Stimulated activated effector memory CD8-positive, alpha-beta T cell treated with anti-CD3 and anti-CD28 coated beads, Interleukin-12 subunit alpha, Interleukin-12 subunit beta, amount 100 ng/mL, for 72 hours (primary cell): ENCODE measurements at regions not wholly inside any gene's neighbourhood (a gene's known extent, or its start where the extent isn't known, plus 50 kb on each side); places are given as distances from the start of the nearest gene placed in this dataset.
"Not testable (repeated sequence)": the region's sequence is repeated elsewhere in the genome, so short reads cannot be mapped to it uniquely, and the experiment has no call there.

ENCODE experiments used
- ATAC-seq: fragments of 150-1000 bp; cut with Tn5 transposase; 2 replicates; pipeline ENCODE4 v1.10.0; 2021
- DNase-seq, 2 donors: peaks; one replicate each; pipeline ENCODE4 v3.0.0; 2021 to 2022; ENCODE audit warnings: low spot score in 2 of 2
- H3K27ac Mint-ChIP-seq: one replicate; pipeline ENCODE4 v1.8.0; 2022; ENCODE audit warnings: mild to moderate bottlenecking, mixed read lengths
- H3K36me3 Mint-ChIP-seq: one replicate; pipeline ENCODE4 v1.8.0; 2022; ENCODE audit warnings: mild to moderate bottlenecking, mixed read lengths
- H3K4me1 Mint-ChIP-seq: one replicate; pipeline ENCODE4 v1.8.0; 2022; ENCODE audit warnings: mixed read lengths
- H3K4me3 Mint-ChIP-seq: one replicate; pipeline ENCODE4 v1.8.0; 2022; ENCODE audit warnings: mild to moderate bottlenecking, mixed read lengths
- H3K9me3 Mint-ChIP-seq: one replicate; pipeline ENCODE4 v1.8.0; 2022; ENCODE audit warnings: mixed read lengths

DNA sequence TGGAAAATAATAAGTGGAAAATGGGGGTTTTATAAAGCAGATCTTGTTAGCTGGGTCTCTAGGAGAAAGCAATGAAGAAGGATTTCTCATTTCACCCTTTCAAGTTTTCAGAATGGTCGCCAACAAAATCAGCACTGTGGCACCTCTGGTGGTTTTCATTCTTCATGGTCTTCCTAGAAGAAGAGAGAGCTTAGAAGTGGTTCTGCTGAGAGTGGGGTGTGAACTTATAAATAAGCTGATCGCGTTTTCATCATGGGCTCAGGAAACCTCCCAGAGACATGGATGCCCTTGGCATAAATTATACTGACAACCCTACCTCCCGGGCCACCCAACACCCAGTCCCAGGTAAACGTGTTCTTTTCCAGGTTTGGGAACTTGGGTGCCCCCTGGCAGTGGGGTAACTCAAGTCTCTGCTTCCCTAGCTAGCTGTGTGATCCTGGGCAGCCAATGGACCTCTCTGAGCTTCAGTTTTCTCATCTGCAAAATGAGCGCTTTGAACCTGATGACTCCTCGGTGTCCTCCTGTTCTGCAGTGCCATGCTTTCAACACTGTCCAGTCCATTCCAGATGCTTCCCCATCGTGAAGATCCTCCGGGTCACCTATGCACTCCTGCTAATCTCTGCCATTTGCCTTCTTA, 72.6 kb upstream of the GRAMD1B start:
- Mint-ChIP-seq H3K27ac (peak overlapping the region; percentile 64), H3K9me3 (no peaks in the 10 kb centered on the region), H3K36me3 (no peaks in the 10 kb centered on the region), H3K4me3 (peak overlapping the region; percentile 82), H3K4me1 (peaks cover 23% of the 10 kb centered on the region)
- DNase-seq (peak in 1 of 2 donors; percentile 72), ATAC-seq (peak; percentile 68)

DNA sequence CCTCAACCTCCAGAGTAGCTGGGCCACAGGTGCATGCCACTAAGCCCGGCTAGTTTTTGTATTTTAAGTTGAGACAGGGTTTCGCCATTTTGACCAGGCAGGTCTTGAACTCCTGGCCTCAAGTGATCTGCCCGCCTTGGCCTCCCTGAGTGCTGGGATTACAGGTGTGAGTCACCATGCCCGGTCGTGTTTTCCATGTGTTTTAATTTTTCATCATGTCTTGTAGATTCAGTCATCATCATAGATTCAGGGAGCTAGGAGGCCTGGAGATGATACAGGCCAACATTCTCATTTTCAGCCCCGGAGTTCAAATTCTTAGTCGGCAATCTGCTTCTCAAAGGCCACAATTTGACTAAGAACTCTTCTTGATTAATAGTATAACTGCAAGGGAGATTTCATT, 73.5 kb upstream of the GRAMD1B start:
- H3K36me3 Mint-ChIP-seq = no peaks in the 10 kb centered on the region
- H3K9me3 Mint-ChIP-seq = no peaks in the 10 kb centered on the region
- H3K27ac Mint-ChIP-seq = peak overlapping the region; percentile 64
- H3K4me3 Mint-ChIP-seq = peak overlapping the region; percentile 82
- H3K4me1 Mint-ChIP-seq = peaks cover 22% of the 10 kb centered on the region
- ATAC-seq (peak; percentile 42), DNase-seq (no peak)

DNA sequence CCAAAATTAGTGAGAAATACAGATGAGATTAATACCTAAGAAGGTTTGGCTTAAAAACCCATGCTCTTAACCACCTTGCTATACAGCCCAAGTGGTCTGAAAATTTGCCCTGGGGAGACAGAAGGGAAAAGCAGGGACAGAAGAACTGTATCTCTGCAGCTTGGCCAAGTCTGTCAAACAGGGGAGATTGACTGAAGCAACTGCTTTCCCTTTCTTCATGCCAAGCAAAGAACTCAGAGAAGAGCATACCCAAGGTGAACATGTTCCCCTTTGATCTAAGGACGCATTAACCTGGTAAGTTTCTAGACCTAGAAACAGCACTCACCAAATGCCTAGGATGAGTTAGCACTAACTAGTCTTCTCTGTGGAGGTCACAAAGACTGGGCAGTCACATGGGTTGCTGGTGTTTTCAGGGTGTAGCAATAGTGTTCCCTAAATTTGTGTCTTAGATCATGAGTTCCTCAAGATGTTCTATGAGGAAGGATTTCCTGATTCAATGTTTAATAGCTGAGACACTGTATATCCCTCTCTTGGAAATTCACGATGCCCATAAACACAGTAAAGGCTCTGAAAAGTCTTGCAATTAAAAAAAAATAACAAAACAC, 75.6 kb upstream of the GRAMD1B start:
- Mint-ChIP-seq H3K4me3 (no peak overlapping the region), H3K36me3 (no peaks in the 10 kb centered on the region), H3K9me3 (no peaks in the 10 kb centered on the region), H3K27ac (no peak overlapping the region), H3K4me1 (peaks cover 22% of the 10 kb centered on the region)
- DNase-seq (no peak), ATAC-seq (no peak)

DNA sequence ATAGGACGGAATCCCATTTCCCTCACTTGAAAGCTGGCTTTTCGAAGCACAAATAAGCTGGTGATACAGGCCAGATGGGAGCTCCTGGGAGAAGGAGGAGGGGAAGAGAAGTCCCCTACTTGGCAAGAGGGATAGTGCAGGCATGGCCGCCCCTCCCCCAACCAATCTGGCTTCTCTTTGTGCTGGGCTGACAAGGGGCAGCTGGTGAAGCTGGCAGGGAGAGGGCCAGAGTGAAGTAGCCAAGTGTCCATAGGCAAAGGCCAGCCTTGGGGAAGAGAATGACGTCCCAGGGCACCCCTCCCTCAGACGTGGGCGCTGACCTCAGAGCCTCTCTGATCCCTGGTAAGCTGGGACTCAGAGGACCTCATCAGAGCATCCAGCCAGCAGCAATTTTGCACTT, 78.7 kb upstream of the GRAMD1B start:
- H3K9me3 Mint-ChIP-seq = no peaks in the 10 kb centered on the region
- no peak overlapping the region for H3K27ac Mint-ChIP-seq
- DNase-seq = no peak
- no peak overlapping the region for H3K4me3 Mint-ChIP-seq
- no peak for ATAC-seq
- H3K36me3 Mint-ChIP-seq = no peaks in the 10 kb centered on the region
- H3K4me1 Mint-ChIP-seq = peaks cover 1% of the 10 kb centered on the region

DNA sequence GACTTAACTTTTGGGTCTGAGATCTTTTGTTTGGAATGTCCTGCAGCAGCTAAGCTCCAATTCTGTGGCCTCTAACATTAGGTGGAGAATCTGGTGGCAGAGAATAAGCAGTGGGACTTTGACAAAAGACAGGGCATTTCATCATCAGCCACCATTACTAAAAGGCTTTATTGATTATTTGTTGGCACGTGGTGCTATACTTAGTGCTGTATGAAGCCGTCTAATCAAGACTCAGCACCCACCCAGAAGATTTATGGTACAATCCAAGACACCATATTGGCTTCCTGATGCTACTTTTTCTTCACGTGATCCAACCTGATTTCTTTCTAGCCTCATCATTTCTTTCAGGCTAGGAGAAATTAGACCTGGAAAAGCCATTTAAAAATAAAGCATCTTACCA, 80.7 kb upstream of the GRAMD1B start:
- no peaks in the 10 kb centered on the region for H3K9me3 Mint-ChIP-seq
- no peak overlapping the region for H3K27ac Mint-ChIP-seq
- H3K4me1 Mint-ChIP-seq = no peaks in the 10 kb centered on the region
- no peak overlapping the region for H3K4me3 Mint-ChIP-seq
- no peak for ATAC-seq
- H3K36me3 Mint-ChIP-seq = no peaks in the 10 kb centered on the region
- DNase-seq = no peak

DNA sequence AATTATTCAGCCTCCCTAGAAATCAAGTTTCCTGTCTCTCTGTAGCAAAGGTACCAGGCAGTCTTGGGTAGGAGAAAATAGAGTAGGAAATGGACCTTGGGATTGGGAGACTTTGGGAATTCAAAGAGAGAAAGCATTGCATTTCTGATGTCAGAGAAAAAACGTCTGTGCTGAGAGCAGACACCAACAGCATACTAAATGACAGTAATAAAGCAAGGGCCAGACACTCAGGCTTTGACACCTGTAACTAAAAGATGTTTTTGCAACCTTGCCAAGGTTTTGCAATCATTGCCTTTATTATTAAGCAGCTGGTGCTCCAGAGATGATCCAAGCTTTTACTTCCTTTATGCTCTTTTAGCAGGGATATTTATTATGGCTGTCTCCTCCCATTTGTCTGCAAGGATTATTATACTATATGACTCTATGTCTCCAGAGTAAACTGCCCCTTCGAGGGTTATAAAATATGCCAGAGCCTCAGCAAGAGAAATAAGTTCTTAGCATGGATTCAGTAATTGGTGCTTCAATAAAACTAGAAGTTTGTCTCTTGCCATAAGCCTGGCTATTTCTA, 85.2 kb upstream of the GRAMD1B start:
- H3K4me1 Mint-ChIP-seq = no peaks in the 10 kb centered on the region
- H3K9me3 Mint-ChIP-seq = peaks cover 3% of the 10 kb centered on the region
- H3K27ac Mint-ChIP-seq = no peak overlapping the region
- DNase-seq (no peak), ATAC-seq (no peak)
- no peaks in the 10 kb centered on the region for H3K36me3 Mint-ChIP-seq
- no peak overlapping the region for H3K4me3 Mint-ChIP-seq

DNA sequence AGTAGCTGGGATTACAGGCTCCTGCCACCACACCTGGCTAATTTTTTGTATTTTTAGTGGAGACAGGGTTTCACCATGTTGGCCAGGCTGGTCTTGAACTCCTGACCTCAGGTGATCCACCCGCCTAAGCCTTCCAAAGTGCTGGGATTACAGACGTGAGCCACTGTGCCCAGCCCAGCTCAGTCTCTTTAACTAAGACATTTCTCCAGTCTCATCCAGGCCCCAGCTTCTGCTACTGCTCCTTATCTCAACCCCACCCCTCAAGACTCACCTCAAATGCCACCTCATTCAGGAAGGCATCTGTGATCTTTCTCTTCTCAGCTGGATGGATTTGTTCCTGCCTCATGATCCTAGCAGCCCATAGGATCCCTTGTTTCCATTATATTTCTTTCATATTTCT, 85.9 kb upstream of the GRAMD1B start:
- H3K36me3 Mint-ChIP-seq, H3K9me3 Mint-ChIP-seq, ATAC-seq, H3K4me1 Mint-ChIP-seq, H3K4me3 Mint-ChIP-seq, H3K27ac Mint-ChIP-seq, DNase-seq: not testable (repeated sequence)

DNA sequence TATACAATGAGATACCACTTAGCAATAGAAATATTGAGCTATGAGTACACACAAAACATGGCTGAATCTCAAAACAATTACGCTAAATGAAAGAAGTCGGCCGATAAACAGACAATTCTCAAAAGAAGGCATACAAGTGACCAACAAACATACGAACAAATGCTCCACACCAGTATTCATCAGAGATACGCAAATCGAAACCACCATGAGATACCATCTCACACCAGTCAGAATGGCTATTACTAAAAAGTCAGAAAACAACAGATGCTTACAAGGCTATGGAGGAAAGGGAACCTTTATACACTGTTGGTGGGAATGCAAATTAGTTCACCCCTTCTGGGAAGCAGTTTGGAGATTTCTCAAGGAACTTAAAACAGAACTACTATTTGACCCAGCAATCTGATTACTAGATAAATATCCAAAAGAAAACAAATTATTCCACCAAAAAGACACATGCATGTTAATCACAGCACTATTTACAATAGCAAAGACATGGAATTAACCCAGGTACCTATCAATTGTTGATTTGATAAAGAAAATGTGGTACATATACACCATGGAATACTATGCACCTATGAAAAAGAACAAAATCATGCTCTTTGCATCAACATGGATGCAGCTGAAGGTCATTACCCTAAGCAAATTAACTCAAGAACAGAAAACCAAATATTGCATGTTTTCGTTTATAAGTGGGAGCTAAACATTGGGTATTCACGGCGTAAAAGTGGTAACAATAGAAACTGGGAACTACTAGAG, 90.9 kb upstream of the GRAMD1B start:
- Mint-ChIP-seq H3K9me3 (peaks cover 3% of the 10 kb centered on the region), H3K27ac (no peak overlapping the region), H3K4me3 (no peak overlapping the region), H3K4me1 (no peaks in the 10 kb centered on the region), H3K36me3 (no peaks in the 10 kb centered on the region)
- ATAC-seq = no peak
- no peak for DNase-seq

DNA sequence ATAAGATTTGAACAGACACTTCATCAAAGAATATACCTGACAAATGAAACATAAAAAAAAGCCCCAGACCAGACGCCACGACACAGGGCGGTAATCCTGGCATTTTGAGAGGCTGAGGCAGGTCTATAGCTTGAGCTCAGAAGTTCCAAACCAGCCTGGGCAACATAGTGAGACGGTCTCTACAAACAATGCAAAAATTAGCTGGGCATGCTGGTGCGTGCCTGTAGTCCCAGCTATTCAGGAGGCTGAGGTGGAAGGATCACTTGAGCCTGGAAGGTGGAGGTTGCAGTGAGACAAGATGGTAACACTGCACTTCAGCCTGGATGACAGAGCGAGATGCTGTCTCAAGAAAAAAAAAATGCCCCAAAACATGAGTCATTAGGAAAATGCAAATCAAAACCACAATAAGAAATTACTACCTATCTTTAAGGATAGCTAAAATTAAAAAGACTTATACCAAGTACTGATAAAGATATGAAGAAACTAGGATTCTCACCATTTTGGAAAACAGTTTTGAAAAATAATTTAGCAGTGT, 91.7 kb upstream of the GRAMD1B start:
- Mint-ChIP-seq H3K4me1 (no peaks in the 10 kb centered on the region), H3K4me3 (no peak overlapping the region)
- peak; percentile 51 for ATAC-seq

DNA sequence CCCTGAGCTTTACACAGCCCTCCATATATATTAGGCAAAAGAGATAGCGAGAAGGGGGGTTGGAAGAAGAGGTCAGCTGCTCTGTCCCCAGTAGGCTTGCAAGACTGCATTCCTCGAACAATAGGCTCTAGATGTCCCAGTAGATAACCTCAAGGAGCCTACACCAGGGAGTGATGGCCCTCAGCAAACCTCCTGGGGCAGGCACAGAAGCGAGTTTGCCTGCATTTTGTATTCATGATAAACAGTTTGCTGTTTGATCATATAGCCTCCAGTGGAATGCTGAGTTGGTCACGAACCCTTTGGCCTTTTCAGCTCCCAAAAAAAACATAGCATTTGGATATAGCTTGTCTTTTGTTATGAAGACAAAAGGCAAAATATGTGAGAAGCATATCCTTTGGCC, 95.1 kb upstream of the GRAMD1B start:
- Mint-ChIP-seq H3K36me3 (no peaks in the 10 kb centered on the region), H3K9me3 (no peaks in the 10 kb centered on the region), H3K4me1 (no peaks in the 10 kb centered on the region), H3K27ac (no peak overlapping the region), H3K4me3 (no peak overlapping the region)
- ATAC-seq (no peak), DNase-seq (no peak)

More for the DNA sequence above, 91.7 kb upstream of the GRAMD1B start:
- no peak overlapping the region for H3K27ac Mint-ChIP-seq
- peaks cover 3% of the 10 kb centered on the region for H3K9me3 Mint-ChIP-seq
- H3K36me3 Mint-ChIP-seq = no peaks in the 10 kb centered on the region
- DNase-seq = no peak

DNA sequence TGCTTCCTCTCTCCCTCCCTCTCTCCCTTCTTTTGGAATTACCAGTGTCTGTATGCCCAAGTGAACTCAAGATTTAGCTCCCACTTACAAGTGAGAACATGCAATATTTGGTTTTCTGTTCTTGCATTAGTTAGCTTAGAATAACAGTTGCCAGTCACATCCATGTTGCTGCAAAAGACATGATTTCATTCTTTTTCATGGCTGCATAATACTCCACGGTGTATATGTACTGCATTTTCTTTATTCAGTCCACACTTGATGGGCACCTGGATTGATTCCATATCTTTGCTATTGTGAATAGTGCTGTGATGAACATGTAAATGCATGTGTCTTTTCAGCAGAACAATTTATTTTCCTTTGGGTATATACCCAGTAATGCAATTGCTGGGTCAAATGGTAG, 97.5 kb upstream of the GRAMD1B start:
- H3K4me3 Mint-ChIP-seq, DNase-seq, H3K36me3 Mint-ChIP-seq, H3K9me3 Mint-ChIP-seq, H3K27ac Mint-ChIP-seq, H3K4me1 Mint-ChIP-seq, ATAC-seq: not testable (repeated sequence)

DNA sequence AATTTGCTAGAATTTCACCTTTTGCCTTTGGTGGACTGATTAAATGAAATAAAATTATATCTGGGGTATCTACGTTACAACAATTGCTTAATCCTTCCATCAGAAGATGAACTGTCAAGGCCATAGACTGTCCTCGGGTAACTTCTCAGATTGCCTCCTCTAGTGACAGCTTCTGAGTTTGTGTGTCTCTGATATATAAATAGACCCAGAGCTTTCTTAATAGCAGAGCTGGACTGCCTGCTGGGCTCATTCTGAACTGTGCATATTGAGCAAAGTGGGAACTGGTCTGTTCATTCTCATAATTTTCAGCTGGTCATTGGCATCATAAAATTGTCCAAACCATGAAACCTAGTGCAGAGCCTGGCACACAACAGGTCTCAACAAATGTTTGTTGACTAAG, 99.1 kb upstream of the GRAMD1B start:
- H3K27ac Mint-ChIP-seq = no peak overlapping the region
- H3K36me3 Mint-ChIP-seq = no peaks in the 10 kb centered on the region
- DNase-seq = no peak
- ATAC-seq = no peak
- H3K4me1 Mint-ChIP-seq = no peaks in the 10 kb centered on the region
- H3K4me3 Mint-ChIP-seq = no peak overlapping the region
- H3K9me3 Mint-ChIP-seq = no peaks in the 10 kb centered on the region

DNA sequence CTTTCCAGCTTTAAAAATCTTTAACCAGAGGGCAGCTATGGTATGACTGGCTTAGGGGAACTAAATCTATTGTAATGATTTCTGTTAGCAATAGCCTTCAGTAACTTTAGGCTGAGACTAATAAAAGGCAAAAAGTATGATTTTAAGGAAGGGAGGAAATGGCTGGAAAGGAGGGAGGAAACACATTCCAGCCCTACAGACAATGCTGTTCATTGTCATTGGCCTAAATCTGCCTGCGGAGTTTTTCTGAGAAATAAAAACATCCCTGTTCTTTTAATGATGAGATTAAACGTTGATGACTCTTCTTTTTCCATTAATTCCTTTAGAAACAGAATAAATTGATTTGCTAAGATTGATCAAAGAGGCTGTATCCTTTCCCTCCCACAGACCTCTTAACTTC, 99.6 kb upstream of the GRAMD1B start:
- Mint-ChIP-seq H3K36me3 (no peaks in the 10 kb centered on the region), H3K4me3 (no peak overlapping the region), H3K27ac (no peak overlapping the region), H3K9me3 (no peaks in the 10 kb centered on the region), H3K4me1 (no peaks in the 10 kb centered on the region)
- no peak for ATAC-seq
- DNase-seq = no peak

DNA sequence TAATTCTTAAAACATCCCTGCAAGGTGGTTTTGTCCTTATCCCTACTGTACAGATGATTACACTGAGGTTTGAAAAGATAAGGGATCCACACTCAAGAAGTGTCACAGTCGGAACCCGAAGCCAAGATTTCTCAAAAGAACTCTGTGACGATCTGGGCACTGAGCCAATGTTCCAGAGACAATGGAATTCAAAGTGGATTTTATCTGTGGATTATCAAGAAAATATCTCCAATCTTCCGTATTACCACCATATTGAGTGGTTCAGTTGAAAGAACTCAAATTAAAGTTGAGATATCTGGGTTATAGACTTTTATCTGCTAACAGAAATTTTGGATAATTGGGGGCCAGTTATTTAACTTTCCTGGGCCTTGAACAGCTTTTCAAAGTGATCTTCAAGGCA, 100.0 kb upstream of the GRAMD1B start:
- H3K9me3 Mint-ChIP-seq = no peaks in the 10 kb centered on the region
- no peak overlapping the region for H3K4me3 Mint-ChIP-seq
- H3K36me3 Mint-ChIP-seq = no peaks in the 10 kb centered on the region
- DNase-seq (no peak), ATAC-seq (no peak)
- H3K27ac Mint-ChIP-seq = no peak overlapping the region
- no peaks in the 10 kb centered on the region for H3K4me1 Mint-ChIP-seq

DNA sequence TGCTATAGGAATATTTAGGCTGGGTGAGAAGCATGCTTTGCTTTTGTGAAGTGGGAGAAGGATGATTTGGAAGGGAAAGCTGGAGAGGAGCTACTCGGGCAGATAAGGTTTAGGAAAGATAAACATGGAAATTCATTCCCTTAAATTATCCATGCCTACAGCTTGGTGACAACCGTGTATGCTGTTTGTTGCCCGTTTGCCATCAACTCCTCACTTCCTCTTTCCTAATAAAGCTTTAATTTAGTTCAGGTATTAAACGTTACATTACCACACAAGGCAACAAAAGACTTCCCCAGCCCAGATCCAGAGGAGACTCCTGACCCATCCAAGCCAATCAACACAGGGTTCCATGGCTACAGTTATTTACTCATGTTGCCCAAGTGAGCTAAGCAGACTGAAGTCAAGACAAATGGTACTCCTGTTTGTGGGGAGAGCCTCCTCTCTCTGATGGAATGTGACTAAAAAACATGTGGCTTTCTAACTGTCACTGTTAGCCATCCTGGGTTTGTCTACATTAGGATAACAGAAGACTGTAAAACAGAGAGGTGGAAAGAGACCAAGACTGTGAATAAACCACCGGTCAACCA, 101.7 kb upstream of the GRAMD1B start:
- no peaks in the 10 kb centered on the region for H3K36me3 Mint-ChIP-seq
- DNase-seq (no peak), ATAC-seq (no peak)
- H3K4me1 Mint-ChIP-seq = no peaks in the 10 kb centered on the region
- H3K9me3 Mint-ChIP-seq = no peaks in the 10 kb centered on the region
- no peak overlapping the region for H3K4me3 Mint-ChIP-seq
- no peak overlapping the region for H3K27ac Mint-ChIP-seq
